Lung (tissue), 11 donors: ENCODE measurements at regions not wholly inside any gene's neighbourhood (a gene's known extent, or its start where the extent isn't known, plus 50 kb on each side); places are given as distances from the start of the nearest gene placed in this dataset.

Experiments
- ATAC-seq: fragments of 200-7000 bp; cut with Tn5 transposase; one replicate; pipeline ENCODE4 v1.9.1; 2020; ENCODE audit warnings: moderate number of reproducible peaks; ENCODE audit not compliant: insufficient read depth, low FRiP score
- DNase-seq, 3 donors: peaks; one replicate each; pipeline ENCODE4 v3.0.0-alpha.2; 2013 to 2017
- H3K27ac ChIP-seq, 2 donors: one replicate each; pipeline ENCODE4 v1.5.1; 2013; ENCODE audit warnings: mild to moderate bottlenecking in 2 of 2, moderate library complexity in 2 of 2, control low read depth in 1 of 2, inconsistent platforms in 1 of 2, low read depth in 1 of 2, low read length in 1 of 2
- H3K27me3 ChIP-seq, 3 donors: one replicate each; pipeline ENCODE4 v1.5.1; 2013; ENCODE audit warnings: low read length in 2 of 3; ENCODE audit not compliant: control insufficient read depth in 3 of 3, insufficient read depth in 3 of 3
- H3K36me3 ChIP-seq, 4 donors: one replicate each; pipeline ENCODE4 v1.5.1; 2013; ENCODE audit warnings: low read length in 4 of 4, mild to moderate bottlenecking in 1 of 4, moderate library complexity in 1 of 4; ENCODE audit not compliant: control insufficient read depth in 4 of 4, insufficient read depth in 4 of 4
- H3K4me1 ChIP-seq, 5 donors: one replicate each; pipeline ENCODE4 v1.5.1; 2013; ENCODE audit warnings: low read length in 5 of 5, mild to moderate bottlenecking in 2 of 5, moderate library complexity in 1 of 5; ENCODE audit not compliant: control insufficient read depth in 5 of 5, insufficient read depth in 5 of 5
- H3K4me3 ChIP-seq: one replicate; pipeline ENCODE4 v1.5.1; 2013; ENCODE audit warnings: mild to moderate bottlenecking, control low read depth, moderate library complexity
- H3K9ac ChIP-seq, 2 donors: one replicate each; pipeline ENCODE4 v1.5.1; 2013; ENCODE audit warnings: low read length in 2 of 2, control low read depth in 1 of 2; ENCODE audit not compliant: insufficient read depth in 1 of 2
- H3K9me3 ChIP-seq, 4 donors: one replicate each; pipeline ENCODE4 v1.5.1; 2013; ENCODE audit warnings: low read length in 3 of 4, mild to moderate bottlenecking in 1 of 4, moderate library complexity in 1 of 4; ENCODE audit not compliant: control insufficient read depth in 4 of 4, insufficient read depth in 3 of 4
- WGBS, 2 donors: extraction: QIAGEN DNeasy Blood & Tissue Kit; methylation state at CpG; one replicate each; pipeline ENCODE4 v1.1.7; 2013; 5-methylcytosine and 5-hydroxymethylcytosine counted together
- TF ChIP-seq, protein P1 (sequence below): IDR thresholded peaks from 2 replicates; pipeline ENCODE4 v1.5.1; 2012; ENCODE audit warnings: mild to moderate bottlenecking; ENCODE audit errors: control extremely low read depth, extremely low read depth
- donor health status: control.
- donor health status: control.
- donor health status: Bipolar disorder and iron deficiency.
- donor health status: healthy.
- donor health status: DM: yes; HTN: yes; CAD: no.

DNA sequence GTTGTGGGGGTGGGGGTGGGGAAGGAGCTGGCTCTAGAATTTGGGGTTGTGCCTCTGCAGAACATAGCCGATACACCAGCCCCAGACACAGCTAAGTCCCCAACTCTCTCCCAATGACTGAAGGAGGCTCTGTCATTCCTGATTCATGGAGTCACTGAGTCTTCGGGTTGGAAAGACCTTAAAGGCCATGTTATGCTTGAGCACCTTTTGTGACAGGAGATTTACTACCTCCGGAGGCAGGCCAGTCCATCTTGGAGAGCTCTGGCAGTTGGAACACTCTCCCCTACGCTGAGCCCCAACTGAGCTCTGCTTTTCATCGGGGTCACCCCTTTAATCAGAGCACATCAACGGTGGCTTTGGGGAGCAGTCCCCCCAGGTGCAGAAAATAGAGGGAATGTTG, 284.4 kb upstream of the GJB5 start:
- DNase-seq = no peak
- no peak overlapping the region for H3K9ac ChIP-seq
- no peak for ATAC-seq
- H3K27ac ChIP-seq = no peak overlapping the region
- peaks cover 0 to 1% (median 0%) of the 10 kb centered on the region in 5 donors for H3K4me1 ChIP-seq
- TF ChIP-seq, protein P1, sequence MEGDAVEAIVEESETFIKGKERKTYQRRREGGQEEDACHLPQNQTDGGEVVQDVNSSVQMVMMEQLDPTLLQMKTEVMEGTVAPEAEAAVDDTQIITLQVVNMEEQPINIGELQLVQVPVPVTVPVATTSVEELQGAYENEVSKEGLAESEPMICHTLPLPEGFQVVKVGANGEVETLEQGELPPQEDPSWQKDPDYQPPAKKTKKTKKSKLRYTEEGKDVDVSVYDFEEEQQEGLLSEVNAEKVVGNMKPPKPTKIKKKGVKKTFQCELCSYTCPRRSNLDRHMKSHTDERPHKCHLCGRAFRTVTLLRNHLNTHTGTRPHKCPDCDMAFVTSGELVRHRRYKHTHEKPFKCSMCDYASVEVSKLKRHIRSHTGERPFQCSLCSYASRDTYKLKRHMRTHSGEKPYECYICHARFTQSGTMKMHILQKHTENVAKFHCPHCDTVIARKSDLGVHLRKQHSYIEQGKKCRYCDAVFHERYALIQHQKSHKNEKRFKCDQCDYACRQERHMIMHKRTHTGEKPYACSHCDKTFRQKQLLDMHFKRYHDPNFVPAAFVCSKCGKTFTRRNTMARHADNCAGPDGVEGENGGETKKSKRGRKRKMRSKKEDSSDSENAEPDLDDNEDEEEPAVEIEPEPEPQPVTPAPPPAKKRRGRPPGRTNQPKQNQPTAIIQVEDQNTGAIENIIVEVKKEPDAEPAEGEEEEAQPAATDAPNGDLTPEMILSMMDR = no peak
- peaks cover 0 to 7% (median 0%) of the 10 kb centered on the region in 3 donors for H3K27me3 ChIP-seq
- no peaks in the 10 kb centered on the region for H3K36me3 ChIP-seq
- no peak overlapping the region for H3K4me3 ChIP-seq
- 53 to 59% methylated on average over 6 of the region's 6 CpGs for WGBS, 2 donors
- H3K9me3 ChIP-seq = peaks cover 0 to 3% (median 0%) of the 10 kb centered on the region in 4 donors

DNA sequence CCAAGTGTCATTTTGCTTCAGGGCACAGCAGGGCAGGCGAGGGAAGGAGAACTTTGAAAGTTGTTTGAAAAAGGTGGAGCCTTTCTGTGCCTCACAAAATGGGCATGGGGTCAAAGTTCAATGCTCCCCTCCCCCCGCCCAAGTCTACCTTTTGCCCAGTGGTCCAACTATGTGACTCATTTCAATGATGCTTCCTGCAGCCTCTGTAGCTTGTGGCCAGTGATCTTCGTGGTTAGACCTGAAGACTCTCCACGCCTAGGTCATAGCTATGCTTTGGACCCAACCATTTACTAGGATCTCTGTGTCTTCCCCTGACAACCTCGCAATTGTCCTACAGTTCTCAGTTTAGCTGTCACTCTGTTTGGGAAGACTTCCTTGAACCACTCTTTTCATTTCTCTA, 280.3 kb upstream of the GJB5 start:
- TF ChIP-seq, protein P1 = no peak
- WGBS, 2 donors = 69 to 82% methylated on average over 5 of the region's 5 CpGs
- Histone ChIP-seq H3K36me3 (no peaks in the 10 kb centered on the region), H3K27me3 (peaks cover 0 to 4% (median 0%) of the 10 kb centered on the region in 3 donors), H3K4me1 (peaks cover 0 to 1% (median 0%) of the 10 kb centered on the region in 5 donors), H3K4me3 (no peak overlapping the region), H3K9ac (no peak overlapping the region), H3K9me3 (peaks cover 0 to 3% (median 0%) of the 10 kb centered on the region in 4 donors), H3K27ac (no peak overlapping the region)
- no peak for ATAC-seq
- no peak for DNase-seq

DNA sequence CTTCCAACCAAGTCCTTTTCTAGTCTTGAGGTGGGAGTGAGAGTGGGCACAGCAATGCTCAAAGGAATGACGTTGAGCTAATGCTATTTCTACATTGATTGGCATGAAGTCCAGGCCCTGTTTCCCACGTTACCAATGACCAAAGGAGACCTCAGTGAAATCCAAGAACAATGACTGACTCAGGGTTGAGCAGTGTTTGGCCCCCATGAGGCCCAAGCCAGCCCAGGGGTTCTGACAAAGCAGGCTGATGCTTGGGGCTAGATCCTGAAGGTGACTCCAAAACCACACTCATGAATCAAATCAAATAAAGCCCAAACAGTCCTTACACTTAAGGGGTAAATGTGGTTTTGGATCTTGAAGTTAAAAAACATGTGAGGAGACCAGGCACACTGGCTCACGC, 278.5 kb upstream of the GJB5 start:
- 66 to 71% methylated on average over 3 of the region's 3 CpGs for WGBS, 2 donors
- H3K4me3 ChIP-seq = no peak overlapping the region
- H3K9ac ChIP-seq = no peak overlapping the region
- peaks cover 0 to 3% (median 0%) of the 10 kb centered on the region in 4 donors for H3K9me3 ChIP-seq
- H3K4me1 ChIP-seq = peaks cover 0 to 1% (median 0%) of the 10 kb centered on the region in 5 donors
- ATAC-seq (no peak), DNase-seq (no peak)
- H3K27ac ChIP-seq = no peak overlapping the region
- TF ChIP-seq, protein P1 = no peak
- H3K36me3 ChIP-seq = no peaks in the 10 kb centered on the region
- peaks cover 0 to 4% (median 3%) of the 10 kb centered on the region in 3 donors for H3K27me3 ChIP-seq

DNA sequence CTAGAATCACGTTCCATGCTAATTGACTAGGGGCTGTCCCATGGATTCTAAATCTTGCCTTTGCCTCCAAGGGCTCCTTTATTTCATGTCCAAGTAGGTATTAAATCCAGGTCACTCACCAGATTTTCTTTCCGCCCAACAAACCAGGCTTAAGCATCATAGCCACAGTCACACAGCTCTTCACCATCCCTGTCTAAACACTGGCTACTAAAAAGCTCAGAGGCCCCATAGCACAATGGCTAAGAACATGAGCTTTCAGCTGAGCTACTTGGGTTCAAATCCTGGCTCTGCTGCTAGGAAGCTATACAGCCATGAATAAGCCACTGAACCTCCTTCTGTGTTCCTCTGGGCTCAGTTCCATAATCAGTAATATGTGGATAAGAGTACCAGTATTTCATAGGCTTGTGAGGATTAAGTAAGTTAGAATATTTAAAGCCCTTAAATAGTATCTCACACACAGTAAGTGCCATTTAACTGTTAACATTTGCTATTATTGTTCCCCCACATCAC, 277.2 kb upstream of the GJB5 start:
- 83 to 85% methylated on average over 2 of the region's 2 CpGs for WGBS, 2 donors
- Histone ChIP-seq H3K27ac (no peak overlapping the region), H3K27me3 (peaks cover 0 to 7% (median 3%) of the 10 kb centered on the region in 3 donors), H3K4me1 (no peaks in the 10 kb centered on the region), H3K9ac (no peak overlapping the region), H3K36me3 (no peaks in the 10 kb centered on the region), H3K9me3 (no peaks in the 10 kb centered on the region), H3K4me3 (no peak overlapping the region)
- DNase-seq (no peak), ATAC-seq (no peak)
- TF ChIP-seq, protein P1 = no peak
